GM23338 (cell line): ENCODE measurements at regions not wholly inside any gene's neighbourhood (a gene's known extent, or its start where the extent isn't known, plus 50 kb on each side); places are given as distances from the start of the nearest gene placed in this dataset.

Source experiments
- CREB1 ChIP-seq: fragments of 250-450 bp; sonication (Bioruptor Pico); IDR thresholded peaks from 2 replicates; pipeline ENCODE4 v1.5.0; 2020; ENCODE audit warnings: low read depth, mild to moderate bottlenecking, moderate library complexity
- EZH2 ChIP-seq: fragments of 200-600 bp; sonication (generic); IDR thresholded peaks from one replicate; pipeline ENCODE4 v1.8.0; 2017; ENCODE audit warnings: antibody characterized with exemption, mild to moderate bottlenecking, low read depth; ENCODE audit not compliant: unreplicated experiment
- EZH2phosphoT487 ChIP-seq: fragments of 200-600 bp; sonication (generic); IDR thresholded peaks from one replicate; pipeline ENCODE4 v1.8.1; 2018; ENCODE audit warnings: antibody characterized with exemption; ENCODE audit not compliant: unreplicated experiment
- JUNB ChIP-seq: IDR thresholded peaks from one replicate; pipeline ENCODE4 v1.6.1; 2016; ENCODE audit warnings: antibody characterized with exemption; ENCODE audit not compliant: unreplicated experiment
- POLR2AphosphoS5 ChIP-seq: IDR thresholded peaks from 2 replicates; pipeline ENCODE4 v1.6.1; 2016; ENCODE audit warnings: antibody characterized with exemption, low read depth
- REST ChIP-seq: IDR thresholded peaks from one replicate; pipeline ENCODE4 v1.6.1; 2018; ENCODE audit warnings: antibody characterized with exemption; ENCODE audit not compliant: unreplicated experiment
- TF ChIP-seq, protein P1 (sequence below), 2 experiments: fragments of 200-600 bp in 1 of 2; sonication (generic) in 1 of 2; conservative IDR thresholded peaks; 2 replicates each; pipeline versions ENCODE4 v1.5.1 to v1.6.1; 2016 to 2017; ENCODE audit warnings: antibody characterized with exemption in 2 of 2, low read depth in 2 of 2, mild to moderate bottlenecking in 2 of 2, moderate library complexity in 1 of 2
- TF ChIP-seq, protein P2 (sequence below): IDR thresholded peaks from 2 replicates; pipeline ENCODE4 v1.6.1; 2016; ENCODE audit warnings: antibody characterized with exemption

GRCh38 chr10:132478341-132479023 is 59.1 kb upstream of the INPP5A start:
- TF ChIP-seq, protein P1, sequence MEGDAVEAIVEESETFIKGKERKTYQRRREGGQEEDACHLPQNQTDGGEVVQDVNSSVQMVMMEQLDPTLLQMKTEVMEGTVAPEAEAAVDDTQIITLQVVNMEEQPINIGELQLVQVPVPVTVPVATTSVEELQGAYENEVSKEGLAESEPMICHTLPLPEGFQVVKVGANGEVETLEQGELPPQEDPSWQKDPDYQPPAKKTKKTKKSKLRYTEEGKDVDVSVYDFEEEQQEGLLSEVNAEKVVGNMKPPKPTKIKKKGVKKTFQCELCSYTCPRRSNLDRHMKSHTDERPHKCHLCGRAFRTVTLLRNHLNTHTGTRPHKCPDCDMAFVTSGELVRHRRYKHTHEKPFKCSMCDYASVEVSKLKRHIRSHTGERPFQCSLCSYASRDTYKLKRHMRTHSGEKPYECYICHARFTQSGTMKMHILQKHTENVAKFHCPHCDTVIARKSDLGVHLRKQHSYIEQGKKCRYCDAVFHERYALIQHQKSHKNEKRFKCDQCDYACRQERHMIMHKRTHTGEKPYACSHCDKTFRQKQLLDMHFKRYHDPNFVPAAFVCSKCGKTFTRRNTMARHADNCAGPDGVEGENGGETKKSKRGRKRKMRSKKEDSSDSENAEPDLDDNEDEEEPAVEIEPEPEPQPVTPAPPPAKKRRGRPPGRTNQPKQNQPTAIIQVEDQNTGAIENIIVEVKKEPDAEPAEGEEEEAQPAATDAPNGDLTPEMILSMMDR (conservative IDR thresholded peaks at IDR 0.05; ENCODE audit: low read depth in 2 of 2): no peak
- TF ChIP-seq REST: no peak
- TF ChIP-seq EZH2phosphoT487: no peak
- no peak for TF ChIP-seq POLR2AphosphoS5
- no peak for TF ChIP-seq CREB1
- TF ChIP-seq, protein P2, sequence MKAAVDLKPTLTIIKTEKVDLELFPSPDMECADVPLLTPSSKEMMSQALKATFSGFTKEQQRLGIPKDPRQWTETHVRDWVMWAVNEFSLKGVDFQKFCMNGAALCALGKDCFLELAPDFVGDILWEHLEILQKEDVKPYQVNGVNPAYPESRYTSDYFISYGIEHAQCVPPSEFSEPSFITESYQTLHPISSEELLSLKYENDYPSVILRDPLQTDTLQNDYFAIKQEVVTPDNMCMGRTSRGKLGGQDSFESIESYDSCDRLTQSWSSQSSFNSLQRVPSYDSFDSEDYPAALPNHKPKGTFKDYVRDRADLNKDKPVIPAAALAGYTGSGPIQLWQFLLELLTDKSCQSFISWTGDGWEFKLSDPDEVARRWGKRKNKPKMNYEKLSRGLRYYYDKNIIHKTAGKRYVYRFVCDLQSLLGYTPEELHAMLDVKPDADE: no peak
- TF ChIP-seq EZH2: no peak
- no peak for TF ChIP-seq JUNB
